Nephron progenitor cell (in vitro differentiated cells): ENCODE measurements at regions not wholly inside any gene's neighbourhood (a gene's known extent, or its start where the extent isn't known, plus 50 kb on each side); places are given as distances from the start of the nearest gene placed in this dataset.

Source experiments
- DNase-seq: peaks from one replicate; pipeline ENCODE4 v3.0.0; 2021
- H3K27ac Mint-ChIP-seq: 2 replicates; pipeline ENCODE4 v1.8.0; 2021; ENCODE audit warnings: mild to moderate bottlenecking, moderate library complexity, mixed read lengths
- H3K27me3 Mint-ChIP-seq: 2 replicates; pipeline ENCODE4 v1.8.0; 2021; ENCODE audit warnings: mild to moderate bottlenecking, low read depth, mixed read lengths; ENCODE audit not compliant: poor library complexity
- H3K36me3 Mint-ChIP-seq: 2 replicates; pipeline ENCODE4 v1.8.0; 2021; ENCODE audit warnings: low read depth, mixed read lengths
- H3K4me1 Mint-ChIP-seq: 2 replicates; pipeline ENCODE4 v1.8.0; 2021; ENCODE audit warnings: mixed read lengths
- H3K4me3 Mint-ChIP-seq: 2 replicates; pipeline ENCODE4 v1.8.0; 2021; ENCODE audit warnings: mild to moderate bottlenecking, moderate library complexity, mixed read lengths
- H3K9me3 Mint-ChIP-seq: 2 replicates; pipeline ENCODE4 v1.8.0; 2021; ENCODE audit warnings: mild to moderate bottlenecking, moderate library complexity, mixed read lengths
- CTCF ChIP-seq: fragments of 200-600 bp; sonication (generic); IDR thresholded peaks from 2 replicates; pipeline ENCODE4 v1.5.0; 2021; ENCODE audit warnings: antibody characterized with exemption

- Mint-ChIP-seq H3K36me3 (no peaks in the 10 kb centered on the region), H3K4me3 (no peak overlapping the region), H3K4me1 (peaks cover 25% of the 10 kb centered on the region), H3K9me3 (peaks cover 22% of the 10 kb centered on the region), H3K27ac (no peak overlapping the region), H3K27me3 (no peaks in the 10 kb centered on the region)
- no peak for DNase-seq
- no peak for TF ChIP-seq CTCF
Measured at GRCh38 chr1:222250376-222250775, 297.5 kb downstream of the HHIPL2 start.

GRCh38 chr1:222247811-222248310 is 300.0 kb downstream of the HHIPL2 start:
- no peak overlapping the region for H3K27ac Mint-ChIP-seq
- DNase-seq: no peak
- no peaks in the 10 kb centered on the region for H3K36me3 Mint-ChIP-seq
- H3K27me3 Mint-ChIP-seq: no peaks in the 10 kb centered on the region
- H3K4me3 Mint-ChIP-seq: no peak overlapping the region
- TF ChIP-seq CTCF: no peak
- peaks cover 9% of the 10 kb centered on the region for H3K9me3 Mint-ChIP-seq
- peaks cover 25% of the 10 kb centered on the region for H3K4me1 Mint-ChIP-seq

- TF ChIP-seq CTCF: no peak
- no peak for DNase-seq
- Mint-ChIP-seq H3K9me3 (peaks cover 4% of the 10 kb centered on the region), H3K36me3 (no peaks in the 10 kb centered on the region), H3K27ac (peak overlapping the region; percentile 30), H3K4me1 (peaks cover 25% of the 10 kb centered on the region), H3K27me3 (no peaks in the 10 kb centered on the region), H3K4me3 (no peak overlapping the region)
Measured at GRCh38 chr1:222247081-222247480, 300.8 kb downstream of the HHIPL2 start.

- H3K27me3 Mint-ChIP-seq: no peaks in the 10 kb centered on the region
- H3K9me3 Mint-ChIP-seq: no peaks in the 10 kb centered on the region
- DNase-seq: no peak
- no peak for TF ChIP-seq CTCF
- no peaks in the 10 kb centered on the region for H3K36me3 Mint-ChIP-seq
- H3K27ac Mint-ChIP-seq: no peak overlapping the region
- H3K4me3 Mint-ChIP-seq: no peak overlapping the region
- peaks cover 25% of the 10 kb centered on the region for H3K4me1 Mint-ChIP-seq
Measured at GRCh38 chr1:222243902-222244301, 304.0 kb downstream of the HHIPL2 start.

- H3K4me1 Mint-ChIP-seq: peaks cover 16% of the 10 kb centered on the region
- no peaks in the 10 kb centered on the region for H3K36me3 Mint-ChIP-seq
- no peak overlapping the region for H3K27ac Mint-ChIP-seq
- H3K4me3 Mint-ChIP-seq: no peak overlapping the region
- H3K27me3 Mint-ChIP-seq: no peaks in the 10 kb centered on the region
- TF ChIP-seq CTCF: no peak
- no peak for DNase-seq
- no peaks in the 10 kb centered on the region for H3K9me3 Mint-ChIP-seq
Measured at GRCh38 chr1:222242492-222242891, 305.4 kb downstream of the HHIPL2 start.

- no peaks in the 10 kb centered on the region for H3K27me3 Mint-ChIP-seq
- H3K27ac Mint-ChIP-seq: no peak overlapping the region
- DNase-seq: no peak
- H3K4me3 Mint-ChIP-seq: no peak overlapping the region
- peaks cover 9% of the 10 kb centered on the region for H3K4me1 Mint-ChIP-seq
- TF ChIP-seq CTCF: no peak
- no peaks in the 10 kb centered on the region for H3K9me3 Mint-ChIP-seq
- no peaks in the 10 kb centered on the region for H3K36me3 Mint-ChIP-seq
Measured at GRCh38 chr1:222241410-222241809, 306.5 kb downstream of the HHIPL2 start.
